NCI-H2196 (cell line): ENCODE measurements at regions not wholly inside any gene's neighbourhood (a gene's known extent, or its start where the extent isn't known, plus 50 kb on each side); places are given as distances from the start of the nearest gene placed in this dataset.

ENCODE experiments used
- DNase-seq: peaks from one replicate; lab custom pipeline; 2025; ENCODE audit not compliant: unreplicated experiment; lab: John Stamatoyannopoulos, UW

DNA sequence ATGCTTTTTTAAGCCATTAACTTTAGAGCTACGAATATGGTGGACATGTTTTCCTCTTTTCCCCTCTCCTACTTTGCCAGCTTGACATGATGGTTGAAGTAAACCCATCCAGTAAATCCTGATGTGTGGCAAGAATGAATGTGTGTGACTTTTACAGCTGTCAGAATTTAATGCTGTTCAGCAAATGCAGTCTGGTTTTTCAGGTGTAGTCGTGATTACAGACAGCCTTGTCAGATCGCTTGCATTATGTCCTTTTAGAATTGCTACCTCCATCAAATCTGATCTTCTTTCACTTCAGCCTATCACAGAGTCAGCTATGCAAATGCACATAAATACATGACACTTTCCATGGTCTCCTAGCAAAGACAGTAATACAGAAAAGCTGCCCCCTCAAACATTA, 278.5 kb downstream of the FBXO15 start:
- no peak for DNase-seq

DNA sequence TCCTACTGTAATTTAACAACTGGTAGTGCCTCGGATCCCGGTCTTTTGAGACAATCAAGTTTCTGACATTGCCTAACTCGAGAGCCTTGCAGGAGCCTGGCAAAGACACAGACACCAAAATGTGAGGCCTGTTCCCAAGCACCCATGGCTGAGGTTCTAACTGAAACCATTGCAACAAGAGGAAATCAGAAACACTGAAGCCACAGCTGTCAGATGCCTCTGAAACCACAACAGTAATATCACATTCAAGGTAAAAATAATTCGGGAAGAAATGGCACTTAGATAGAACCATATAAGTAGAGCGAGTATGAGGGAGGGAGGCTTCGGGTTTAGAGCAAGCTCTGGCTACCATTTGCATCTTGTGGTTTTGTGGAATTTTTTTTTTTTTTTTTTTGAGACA, 285.9 kb downstream of the FBXO15 start:
- DNase-seq, result no peak

DNA sequence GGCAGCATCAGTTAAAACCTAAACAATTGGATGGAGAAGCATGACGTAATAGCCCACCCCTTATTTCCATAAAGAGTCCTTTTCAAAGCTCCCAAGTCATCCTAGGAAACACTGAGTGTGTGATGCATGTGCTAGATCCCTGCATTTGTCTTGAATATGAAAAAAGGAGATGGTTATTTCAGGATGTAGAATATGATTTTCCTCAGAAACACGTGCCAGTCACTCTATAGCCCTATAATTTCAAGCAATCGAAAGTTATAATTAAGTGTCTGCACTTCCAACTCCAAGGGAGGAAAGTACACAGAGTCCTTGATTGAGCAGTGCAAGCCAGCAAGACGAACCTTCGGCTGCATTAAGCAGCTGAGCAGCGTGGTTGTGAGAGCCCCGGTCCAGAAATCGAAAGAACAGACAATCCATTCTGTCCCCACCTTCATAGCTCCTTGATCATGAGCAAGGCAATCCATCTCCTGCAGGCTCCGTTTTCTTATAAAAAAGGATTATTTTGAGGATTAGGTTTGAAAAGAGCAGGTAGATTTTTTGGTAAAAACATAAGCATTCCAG, 287.7 kb downstream of the FBXO15 start:
- no peak for DNase-seq

DNA sequence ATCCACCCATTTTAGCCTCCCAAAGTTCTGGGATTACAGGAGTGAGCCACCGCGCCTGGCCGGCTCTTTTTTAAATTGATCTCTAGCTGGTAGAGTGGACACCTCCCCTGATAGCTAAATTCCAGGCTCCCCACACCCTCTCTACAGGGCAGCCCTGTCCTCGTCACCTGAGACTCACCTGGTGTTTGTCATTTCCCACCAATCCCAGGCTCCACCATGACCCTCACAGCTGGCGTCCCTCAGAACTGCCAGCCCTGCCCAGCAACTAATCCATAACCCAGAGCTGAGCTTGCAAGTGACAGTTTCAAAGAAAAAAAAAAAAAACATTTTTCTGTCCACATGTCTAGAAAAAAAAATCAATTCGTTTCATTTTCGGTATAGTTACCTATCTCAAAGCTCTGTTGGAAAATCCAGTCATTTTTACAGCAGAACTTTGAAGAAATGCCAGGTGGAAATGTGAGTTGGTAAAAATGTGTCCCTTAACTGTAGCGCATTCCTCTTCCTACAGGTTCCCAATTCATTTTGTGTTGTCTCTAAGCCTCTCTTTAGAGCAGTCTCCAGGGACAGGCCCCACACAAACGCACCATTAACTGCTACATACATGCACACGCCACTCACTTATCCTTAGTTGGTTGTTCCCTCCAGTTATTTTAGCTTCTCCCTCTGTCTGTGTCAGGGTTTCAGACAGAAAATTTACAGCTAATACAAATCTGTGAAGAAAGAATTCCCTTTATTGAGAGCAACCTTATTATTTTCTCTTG, 294.7 kb downstream of the FBXO15 start:
- no peak for DNase-seq

DNA sequence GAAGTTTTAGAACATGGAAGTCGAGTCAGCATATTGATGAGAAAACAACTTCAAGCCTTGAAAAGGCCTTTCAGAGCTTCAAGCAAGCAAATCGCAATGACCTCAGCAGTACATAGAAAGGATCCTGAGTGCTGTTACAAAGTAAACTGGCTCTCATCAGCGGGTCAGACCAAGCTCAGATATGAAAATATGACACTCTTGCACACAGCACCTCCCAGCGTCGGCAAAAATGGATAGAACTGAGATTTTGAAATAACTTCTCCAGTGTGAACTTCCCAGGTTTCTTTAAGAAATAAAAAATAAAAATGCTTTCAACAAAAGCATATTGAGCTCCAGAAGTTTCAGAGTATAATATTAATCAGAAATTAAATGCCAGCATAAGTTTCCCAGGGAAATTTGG, 296.9 kb downstream of the FBXO15 start:
- no peak for DNase-seq

DNA sequence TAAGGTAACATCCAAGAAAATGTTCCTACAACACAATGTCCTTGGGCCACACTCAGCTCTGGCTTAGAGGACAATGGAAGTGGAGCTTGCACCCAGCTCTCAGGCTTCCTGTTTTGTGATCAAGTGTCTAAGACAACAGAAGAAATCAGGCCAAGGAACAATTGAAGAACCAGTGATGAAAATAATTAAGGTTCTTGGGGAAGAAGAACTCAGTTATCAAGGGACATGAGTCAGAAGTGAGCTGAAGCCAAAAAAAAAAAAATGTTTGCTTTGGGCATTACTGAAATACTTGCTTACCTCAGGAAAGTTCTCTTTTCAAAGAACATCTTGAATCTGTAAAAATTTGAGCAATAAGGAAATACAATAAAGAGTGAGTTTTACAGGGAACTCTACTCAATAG, 299.0 kb downstream of the FBXO15 start:
- no peak for DNase-seq

DNA sequence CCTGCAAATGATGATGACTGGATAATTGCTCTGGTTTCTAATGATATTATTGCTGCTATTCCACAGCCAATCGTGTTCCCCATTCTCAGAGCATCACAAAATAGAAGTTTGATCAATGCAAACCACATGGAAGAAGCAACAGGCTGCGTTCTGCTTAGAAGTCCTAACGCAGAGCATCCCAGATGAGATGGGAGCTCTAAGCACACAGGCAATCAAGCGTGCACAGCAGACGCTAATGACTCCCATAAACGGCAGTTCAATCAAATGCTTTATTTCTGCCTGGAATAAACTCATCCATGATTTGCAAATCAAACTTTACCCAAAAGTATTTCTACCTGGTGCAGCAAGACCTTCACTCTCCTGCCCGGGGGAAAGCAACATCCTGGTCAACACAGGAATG, 304.2 kb downstream of the FBXO15 start:
- no peak for DNase-seq

DNA sequence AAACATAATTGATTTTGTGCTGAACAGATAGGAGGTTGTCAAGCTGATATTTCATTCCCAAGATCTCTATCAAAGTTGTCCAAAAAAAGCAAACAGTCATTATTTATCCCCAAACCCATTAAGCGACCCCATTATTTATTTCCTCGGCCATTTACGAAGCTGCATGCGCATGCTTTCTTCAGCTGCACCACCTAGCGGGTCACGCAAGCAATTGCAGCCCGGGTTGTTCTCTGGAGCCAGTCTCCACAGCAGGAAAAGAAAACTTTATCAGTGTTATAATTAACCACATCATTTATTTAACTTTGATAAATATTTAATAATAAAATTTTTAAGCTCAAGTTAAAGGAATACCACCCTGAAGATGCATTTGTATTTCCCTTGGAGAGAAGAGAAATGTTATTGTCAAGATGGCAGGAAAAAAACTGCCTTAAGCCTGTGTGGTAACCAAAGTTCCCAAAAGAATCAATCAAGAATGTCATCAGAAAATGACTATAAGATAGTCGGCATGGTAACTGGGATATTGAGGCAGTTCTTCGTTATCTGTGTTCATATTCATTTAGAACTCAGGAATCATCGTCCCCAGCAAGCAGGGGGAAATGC, 304.7 kb downstream of the FBXO15 start:
- DNase-seq, result peak; percentile 51

DNA sequence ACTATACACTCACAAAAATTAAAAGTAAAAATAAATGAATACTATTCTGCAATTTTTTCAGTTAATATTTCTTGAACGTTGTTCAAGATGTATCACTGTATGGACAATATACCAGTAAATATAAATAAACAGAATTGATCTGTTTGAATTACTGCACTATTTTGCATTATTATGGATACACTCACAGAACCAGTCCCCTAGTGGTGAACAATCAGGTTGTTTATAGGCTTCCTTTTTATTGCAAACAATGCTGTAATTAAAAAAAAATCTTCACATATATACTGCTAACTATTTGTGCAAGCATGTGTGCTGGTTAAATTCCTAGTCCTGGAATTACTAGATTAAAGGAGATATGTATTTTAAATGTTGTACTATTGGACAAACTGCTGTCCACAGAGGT, 306.0 kb downstream of the FBXO15 start:
- DNase-seq, result no peak

DNA sequence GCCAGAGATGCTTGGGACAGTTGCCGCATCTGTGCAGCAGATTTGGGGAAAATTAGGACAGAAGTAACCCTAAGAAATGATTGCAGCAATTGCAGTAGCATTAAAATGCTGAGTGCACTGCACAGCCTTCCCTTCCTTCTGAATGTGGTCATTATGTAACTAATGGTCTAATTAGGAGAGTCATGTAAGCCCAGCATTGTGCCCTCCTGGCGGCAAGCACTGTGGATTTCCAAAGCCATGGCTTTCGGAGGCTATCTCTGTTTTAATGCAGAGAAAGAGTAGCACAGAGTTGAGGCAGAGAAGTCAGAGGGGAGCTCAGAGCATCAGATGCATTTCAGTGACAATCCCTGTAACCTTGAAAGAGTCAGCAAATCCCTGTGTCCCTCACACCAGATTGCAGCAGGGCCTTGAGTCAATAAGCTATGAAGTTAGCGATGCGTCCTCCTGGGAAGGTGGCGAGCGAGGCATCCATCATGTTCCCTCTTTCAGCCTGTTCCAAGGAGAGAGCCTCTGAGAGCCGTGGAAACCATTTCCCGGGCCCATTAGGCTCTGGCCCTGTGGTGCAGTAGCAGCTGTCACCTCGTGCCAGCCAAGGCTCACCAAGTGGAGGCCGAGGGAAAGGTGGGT, 307.2 kb downstream of the FBXO15 start:
- DNase-seq, result no peak

DNA sequence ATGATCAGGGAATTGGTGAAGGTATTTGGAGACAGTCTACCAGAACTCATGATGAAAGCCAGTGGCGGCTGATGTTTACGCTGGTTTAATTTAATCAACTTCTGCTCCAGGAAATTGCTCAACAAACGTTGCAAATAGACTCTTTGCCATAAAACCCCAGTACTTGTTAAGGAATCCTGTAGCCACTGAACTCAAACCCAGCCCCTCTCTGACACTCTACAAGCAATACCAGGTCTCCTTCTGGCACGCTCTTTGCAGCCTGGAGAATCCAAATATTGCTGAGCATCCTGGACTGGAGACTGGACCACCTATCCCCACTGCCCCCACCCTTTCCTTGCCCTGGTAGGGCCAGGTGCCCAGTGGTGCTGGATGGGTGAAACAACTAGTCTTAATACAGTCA, 308.2 kb downstream of the FBXO15 start:
- no peak for DNase-seq

DNA sequence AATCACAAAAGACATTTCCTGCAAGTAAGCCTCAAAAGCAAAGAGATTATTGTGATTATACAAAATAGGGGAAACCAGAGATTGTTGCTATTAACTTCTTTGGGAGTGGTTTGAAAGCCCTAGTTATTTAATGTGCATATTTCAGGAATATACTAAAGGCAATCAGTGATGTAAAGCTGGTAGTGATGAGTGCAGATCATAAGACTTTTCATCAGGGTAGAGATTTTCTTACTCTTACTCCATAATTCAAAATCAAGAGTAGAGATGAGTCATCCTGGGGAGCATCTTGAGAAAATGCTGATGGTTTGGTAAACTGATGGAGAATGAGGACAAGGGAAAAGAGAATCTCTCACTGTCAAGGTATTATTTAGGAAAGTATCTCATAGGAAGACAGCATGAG, 309.5 kb downstream of the FBXO15 start:
- DNase-seq, result no peak

DNA sequence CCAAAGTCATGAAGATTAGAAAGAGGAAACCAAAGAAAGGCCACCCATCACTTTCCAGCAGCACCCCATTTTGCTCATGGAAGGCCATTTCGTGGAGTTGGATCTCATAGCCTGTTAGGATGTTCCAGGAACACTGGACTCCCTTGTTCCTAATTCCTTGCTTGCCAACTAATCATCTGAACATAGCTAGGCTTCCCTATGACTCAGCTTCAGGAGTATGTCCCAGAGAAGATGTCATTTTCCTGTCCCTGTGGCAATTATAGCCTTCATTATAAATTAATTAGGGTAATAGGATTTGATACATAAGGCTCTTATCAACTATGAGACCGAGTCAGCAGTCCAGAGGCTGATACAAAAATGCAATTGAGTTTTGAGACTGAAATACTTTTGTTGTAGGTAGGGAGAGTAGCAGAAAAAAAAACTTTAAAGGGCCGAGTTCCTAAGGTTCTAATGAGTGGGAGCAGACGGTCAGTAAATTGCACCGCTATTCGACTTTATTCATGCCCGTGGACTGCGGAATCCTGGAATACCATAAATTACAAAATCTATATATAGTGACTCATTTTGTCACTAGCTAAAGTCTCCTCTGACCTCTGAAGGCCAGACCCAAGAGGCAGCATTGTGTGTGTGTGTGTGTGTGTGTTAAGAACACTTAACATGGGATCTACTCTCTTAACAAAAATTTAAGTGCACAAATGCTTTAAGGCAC, 311.8 kb downstream of the FBXO15 start:
- DNase-seq, result no peak

DNA sequence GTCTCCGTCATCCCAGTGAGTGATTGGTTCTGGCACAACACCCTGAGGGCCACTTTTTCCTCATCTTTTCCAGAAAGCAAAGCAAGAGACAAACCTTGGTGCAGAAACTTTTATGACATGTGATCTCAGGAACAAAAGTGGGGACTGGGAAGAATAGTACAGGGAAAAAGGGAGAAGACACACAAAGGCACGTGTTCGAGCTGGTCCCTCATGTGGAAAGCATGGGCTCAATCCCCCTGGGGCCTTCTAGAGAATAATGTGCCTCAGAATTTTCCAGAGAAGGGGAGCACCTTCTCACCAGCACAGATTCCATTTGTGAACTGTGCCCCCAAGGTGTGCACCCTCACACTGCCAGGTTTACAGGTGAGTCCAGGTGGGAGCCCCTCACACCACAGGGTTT, 312.6 kb downstream of the FBXO15 start:
- DNase-seq, result no peak

DNA sequence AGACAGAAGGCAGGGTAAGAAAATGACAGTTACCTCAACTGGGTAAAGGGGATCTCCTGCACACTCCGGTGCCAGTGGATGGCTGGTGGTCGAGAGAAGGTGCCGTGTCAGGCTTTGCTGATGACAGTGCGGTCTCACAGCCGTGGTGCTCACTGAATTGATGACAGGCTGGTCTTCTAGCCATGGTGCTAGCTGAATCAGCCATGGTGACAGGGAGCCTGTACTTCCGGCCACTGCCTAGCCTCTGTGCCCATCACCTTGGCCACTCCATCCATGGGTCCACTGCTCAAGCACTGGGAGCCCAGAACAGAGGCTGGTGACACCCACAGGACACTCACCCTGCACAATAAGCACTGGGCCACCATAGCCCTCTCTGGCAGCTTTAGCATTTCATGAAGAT, 315.9 kb downstream of the FBXO15 start:
- DNase-seq, result no peak

DNA sequence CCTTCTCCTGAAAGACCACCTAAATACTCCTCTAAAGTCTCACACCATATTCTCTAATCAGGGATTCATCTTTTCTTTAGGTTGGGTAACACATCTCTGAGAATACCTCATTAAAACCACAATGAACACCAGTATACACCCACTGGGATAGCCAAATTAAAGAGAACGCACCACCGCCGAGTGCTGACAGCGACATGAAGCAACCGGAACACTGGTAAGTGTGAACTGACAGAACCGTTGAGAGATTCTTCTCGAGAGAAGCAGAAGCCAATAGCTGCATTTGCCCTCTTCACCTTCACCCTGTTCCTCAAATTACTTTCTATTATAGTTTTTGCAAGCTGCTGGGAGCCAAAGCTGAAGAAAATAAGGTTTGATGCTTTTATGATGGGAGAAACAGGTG, 318.5 kb downstream of the FBXO15 start:
- DNase-seq, result no peak

DNA sequence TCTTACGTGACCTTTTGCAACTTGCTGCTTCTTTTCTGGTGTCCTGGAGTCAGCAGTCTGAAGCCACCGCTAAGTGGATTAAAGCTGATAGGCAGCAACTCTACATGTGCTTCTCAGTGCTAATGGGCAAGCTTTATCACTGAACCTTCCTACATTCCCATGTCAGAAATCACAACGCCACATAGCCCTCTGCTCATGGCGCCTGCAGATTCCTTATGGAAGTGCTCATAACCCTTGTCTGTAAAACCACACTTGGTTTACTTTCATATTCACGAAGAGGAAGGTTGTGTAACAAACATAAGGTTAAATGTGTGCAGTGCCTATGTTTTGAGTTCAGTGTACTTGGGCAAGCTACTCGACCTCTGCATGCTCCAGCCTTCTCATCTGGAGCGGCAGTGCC, 319.8 kb downstream of the FBXO15 start:
- DNase-seq, result no peak

DNA sequence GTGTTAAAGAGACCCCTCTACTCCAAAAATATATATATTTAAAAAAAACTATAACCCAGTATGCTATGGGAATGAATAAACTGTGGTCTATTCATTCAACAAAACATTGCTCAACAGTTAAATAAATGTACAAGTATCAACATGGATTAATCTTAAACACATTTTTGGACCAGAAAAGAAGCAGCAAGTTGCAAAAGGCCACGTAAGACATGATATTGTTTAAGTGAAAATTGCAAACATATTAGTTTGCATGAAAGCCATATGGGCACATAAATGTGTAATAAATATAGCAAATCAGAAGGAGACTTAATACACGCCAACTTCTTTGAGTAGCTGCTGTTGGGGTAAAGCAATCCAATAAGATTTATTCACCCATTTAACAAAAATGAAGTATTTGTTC, 321.5 kb downstream of the FBXO15 start:
- no peak for DNase-seq

DNA sequence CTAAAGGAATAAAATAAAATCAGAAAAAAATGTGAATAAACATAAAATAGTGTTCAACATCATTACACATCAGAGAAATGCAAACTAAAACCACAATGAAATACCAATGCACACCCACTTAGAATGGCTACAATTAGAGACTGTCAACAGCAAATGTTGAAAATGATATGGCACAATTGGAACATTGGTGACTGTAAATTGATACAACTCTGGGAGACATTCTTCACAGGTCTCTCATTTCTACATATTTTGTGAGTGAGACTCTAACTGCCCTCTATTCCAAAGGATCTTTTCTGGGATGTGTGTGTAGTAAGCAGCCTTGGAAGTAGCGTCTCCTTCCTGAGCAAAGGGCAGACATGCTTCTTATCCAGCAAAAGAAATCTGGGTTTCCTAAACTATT, 323.0 kb downstream of the FBXO15 start:
- DNase-seq, result no peak

DNA sequence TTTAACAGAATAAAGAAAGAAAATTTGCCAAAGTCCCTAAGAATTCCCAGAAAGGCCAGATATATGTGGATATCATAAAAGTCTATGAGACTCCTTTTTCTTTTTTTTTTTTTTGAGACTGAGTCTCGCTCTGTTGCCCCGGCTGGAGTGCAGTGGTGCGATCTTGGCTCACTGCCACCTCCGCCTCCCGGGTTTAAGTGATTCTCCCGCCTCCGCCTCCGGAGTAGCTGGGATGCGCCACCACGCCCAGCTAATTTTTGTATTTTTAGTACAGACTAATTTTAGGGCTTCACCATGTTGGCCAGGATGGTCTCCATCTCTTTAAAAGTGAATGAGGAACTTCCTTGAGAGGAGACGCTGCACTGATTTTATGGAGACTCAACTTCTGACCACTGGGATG, 335.2 kb downstream of the FBXO15 start:
- no peak for DNase-seq

DNA sequence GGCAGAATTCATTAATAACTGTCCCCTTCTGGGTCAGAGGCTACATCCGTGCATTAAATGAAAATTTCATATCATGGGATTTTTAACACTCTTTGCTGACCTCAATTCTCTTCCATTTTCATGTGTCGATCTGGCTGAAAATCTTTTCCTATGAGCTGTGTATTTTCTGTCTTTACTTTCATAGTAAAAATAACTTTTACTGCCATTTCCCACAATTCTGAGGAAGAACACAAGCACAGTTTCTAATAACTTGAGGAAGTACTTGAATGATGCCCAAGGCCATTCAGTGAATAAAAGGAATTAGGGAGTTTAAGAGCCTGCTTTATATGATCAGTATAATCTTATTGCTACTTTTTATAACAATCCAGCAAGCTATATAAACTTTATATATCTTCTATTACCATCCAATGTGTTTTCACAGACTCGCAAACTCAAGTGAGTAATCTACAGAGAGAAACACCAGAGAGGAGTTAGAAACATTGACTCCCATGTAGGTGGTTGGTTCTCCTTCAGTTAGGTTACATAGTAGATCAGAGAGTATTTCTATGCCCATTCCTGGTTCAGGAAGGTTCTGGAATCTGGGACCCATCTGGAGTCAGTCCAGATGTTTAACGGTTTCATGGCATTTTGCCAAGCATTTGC, 340.0 kb downstream of the FBXO15 start:
- DNase-seq, result no peak
